Left lung (tissue), 4 donors: ENCODE measurements at regions not wholly inside any gene's neighbourhood (a gene's known extent, or its start where the extent isn't known, plus 50 kb on each side); places are given as distances from the start of the nearest gene placed in this dataset.
"Not testable (repeated sequence)": the region's sequence is repeated elsewhere in the genome, so short reads cannot be mapped to it uniquely, and the experiment has no call there.

ENCODE experiments used
- ATAC-seq: fragments of 200-7000 bp; cut with Tn5 transposase; one replicate; pipeline ENCODE4 v1.9.1; 2020; ENCODE audit warnings: moderate library complexity
- DNase-seq, 4 donors: peaks; one replicate each; pipeline ENCODE4 v3.0.0-alpha.2; 2013 to 2020
- H3K27ac ChIP-seq, 2 donors: fragments of 200-600 bp; sonication (generic) in 1 of 2; one replicate each; pipeline versions ENCODE4 v1.5.0 to v1.8.0; 2020 to 2021
- H3K27me3 ChIP-seq, 2 donors: fragments of 200-600 bp; sonication (generic) in 1 of 2; one replicate each; pipeline versions ENCODE4 v1.5.0 to v1.8.0; 2020 to 2021
- H3K36me3 ChIP-seq, 2 donors: fragments of 200-600 bp; sonication (generic) in 1 of 2; one replicate each; pipeline versions ENCODE4 v1.5.0 to v1.8.0; 2020 to 2021
- H3K4me1 ChIP-seq, 2 donors: fragments of 200-600 bp; one replicate each; pipeline ENCODE4 v1.8.0; 2021
- H3K4me3 ChIP-seq, 2 donors: fragments of 200-600 bp; sonication (generic) in 1 of 2; one replicate each; pipeline versions ENCODE4 v1.5.0 to v1.8.0; 2020 to 2021; ENCODE audit warnings: mild to moderate bottlenecking in 1 of 2
- H3K9me3 ChIP-seq, 2 donors: fragments of 200-600 bp; sonication (generic) in 1 of 2; one replicate each; pipeline versions ENCODE4 v1.5.0 to v1.8.0; 2020 to 2021
- CTCF ChIP-seq, 2 donors: fragments of 200-600 bp; sonication (generic) in 1 of 2; IDR thresholded peaks; one replicate each; pipeline versions ENCODE4 v1.5.0 to v1.8.0; 2021; ENCODE audit warnings: antibody characterized with exemption in 2 of 2
- intact Hi-C, 2 donors: fragments of 100-400 bp; cut with DNase I; formaldehyde crosslinking; loops; one replicate each; pipeline versions ENCODE4 v1.11.2 to v1.14.2; 2022
- donor health status: DM: no; HTN: yes; CAD: no.
- donor health status: DM: no; HTN: no; CAD: no.

- DNase-seq (no peak), ATAC-seq (no peak)
- H3K4me3 ChIP-seq, result no peak overlapping the region
- no peaks in the 10 kb centered on the region for H3K4me1 ChIP-seq
- no peaks in the 10 kb centered on the region for H3K9me3 ChIP-seq
- H3K27ac ChIP-seq, result no peak overlapping the region
- TF ChIP-seq CTCF (IDR thresholded peaks at IDR 0.05), result no peak
- intact Hi-C loops, result no loop called here
- H3K27me3 ChIP-seq, result no peaks in the 10 kb centered on the region
- H3K36me3 ChIP-seq, result no peaks in the 10 kb centered on the region
Measured at GRCh38 chr3:157914882-157915281, 191.3 kb downstream of the SHOX2 start.

DNA sequence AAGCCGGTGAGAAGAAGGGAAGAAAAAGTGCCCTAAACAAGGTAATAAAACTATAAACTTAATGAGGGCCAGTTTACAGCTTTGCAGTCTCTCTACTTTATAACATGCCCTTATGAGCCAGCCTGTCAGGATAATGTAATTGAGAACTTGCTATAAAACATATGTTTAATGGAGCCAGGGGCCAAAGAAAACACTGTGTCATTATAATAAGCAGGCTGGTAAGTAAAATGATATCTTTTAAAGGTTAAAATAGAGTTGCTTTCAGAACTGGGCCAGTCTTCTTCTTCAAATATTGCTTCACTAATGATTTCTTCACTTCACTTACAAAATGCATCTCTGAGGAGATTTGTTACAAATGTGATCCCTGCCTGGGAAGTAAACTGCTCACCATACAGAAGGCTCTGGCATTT lies 192.5 kb downstream of the SHOX2 start:
- no peak for ATAC-seq
- Histone ChIP-seq H3K27me3 (no peaks in the 10 kb centered on the region), H3K9me3 (no peaks in the 10 kb centered on the region), H3K4me3 (no peak overlapping the region), H3K36me3 (no peaks in the 10 kb centered on the region), H3K4me1 (no peaks in the 10 kb centered on the region), H3K27ac (no peak overlapping the region)
- intact Hi-C loops, result no loop called here
- no peak for DNase-seq
- TF ChIP-seq CTCF (IDR thresholded peaks at IDR 0.05), result no peak

DNA sequence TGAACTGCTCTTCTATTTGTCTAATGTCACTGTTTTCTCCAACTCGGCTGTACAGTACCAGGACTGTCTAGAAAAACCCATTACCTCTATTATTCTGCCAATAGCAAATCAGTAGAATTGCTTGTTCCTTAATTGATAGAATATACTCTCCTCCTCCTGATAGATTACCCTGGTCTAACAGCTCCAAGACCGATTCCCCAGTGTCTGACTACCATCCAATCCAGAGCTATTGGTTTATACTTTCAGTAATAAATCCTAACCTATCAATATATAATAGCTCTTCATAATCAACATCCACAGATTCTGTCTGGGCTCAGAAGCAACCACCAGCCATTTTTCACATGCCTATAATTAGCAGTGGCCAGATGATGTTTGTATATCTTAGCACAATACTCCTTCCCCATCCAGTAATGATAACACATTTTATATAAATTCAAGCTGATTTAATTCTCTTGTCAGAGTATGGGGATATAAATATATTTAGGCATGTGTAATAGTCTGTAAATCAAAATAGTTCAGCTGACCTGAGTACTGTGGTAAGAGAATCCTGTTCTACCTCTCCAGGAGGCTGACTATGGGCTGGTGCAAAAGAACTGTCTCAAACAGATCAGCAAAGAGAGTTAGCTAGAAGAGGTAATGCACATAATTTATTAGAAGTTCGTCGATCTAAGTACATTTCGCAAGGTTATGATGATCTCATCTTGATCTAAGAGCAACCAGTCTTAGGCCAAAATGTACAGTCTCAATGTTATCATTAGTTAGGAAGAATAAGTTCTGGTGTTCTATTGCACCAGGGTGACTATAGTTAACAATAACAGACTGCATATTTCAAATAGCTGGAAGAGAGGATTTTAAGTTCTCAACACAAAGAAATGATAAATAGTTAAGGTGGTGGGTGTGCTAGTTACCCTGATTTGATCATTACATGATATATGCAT lies 193.4 kb downstream of the SHOX2 start:
- no peak for TF ChIP-seq CTCF (IDR thresholded peaks at IDR 0.05)
- no peak overlapping the region for H3K4me3 ChIP-seq
- no peak for DNase-seq
- H3K27ac ChIP-seq, result no peak overlapping the region
- ATAC-seq, result no peak
- intact Hi-C loops, result no loop called here
- H3K4me1 ChIP-seq, result no peaks in the 10 kb centered on the region
- H3K9me3 ChIP-seq, result no peaks in the 10 kb centered on the region
- H3K36me3 ChIP-seq, result no peaks in the 10 kb centered on the region
- no peaks in the 10 kb centered on the region for H3K27me3 ChIP-seq

DNA sequence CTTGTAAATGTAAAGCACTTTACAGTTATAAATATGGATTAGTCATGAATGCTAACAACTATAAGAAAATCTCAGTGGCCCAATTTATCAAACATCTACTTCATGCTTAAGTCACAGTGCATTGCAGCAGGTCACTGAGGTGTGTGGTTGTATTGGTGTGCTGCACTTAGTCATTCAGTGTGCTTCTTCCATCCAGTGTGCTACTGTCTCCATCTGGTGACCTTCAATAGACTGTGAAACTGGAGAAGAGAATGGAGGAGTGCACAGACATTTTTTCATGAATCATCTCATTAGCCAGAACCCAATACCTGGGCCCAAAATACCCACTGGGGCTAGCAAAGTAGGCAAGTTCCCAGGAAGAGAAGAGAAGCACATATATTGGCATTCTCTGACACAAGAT lies 199.6 kb downstream of the SHOX2 start:
- Histone ChIP-seq H3K27me3 (no peaks in the 10 kb centered on the region), H3K4me3 (no peak overlapping the region), H3K4me1 (no peaks in the 10 kb centered on the region), H3K27ac (no peak overlapping the region), H3K36me3 (no peaks in the 10 kb centered on the region), H3K9me3 (peaks cover 0 to 15% of the 10 kb centered on the region in 2 donors)
- no peak for TF ChIP-seq CTCF (IDR thresholded peaks at IDR 0.05)
- intact Hi-C loops, result no loop called here
- ATAC-seq (no peak), DNase-seq (no peak)

DNA sequence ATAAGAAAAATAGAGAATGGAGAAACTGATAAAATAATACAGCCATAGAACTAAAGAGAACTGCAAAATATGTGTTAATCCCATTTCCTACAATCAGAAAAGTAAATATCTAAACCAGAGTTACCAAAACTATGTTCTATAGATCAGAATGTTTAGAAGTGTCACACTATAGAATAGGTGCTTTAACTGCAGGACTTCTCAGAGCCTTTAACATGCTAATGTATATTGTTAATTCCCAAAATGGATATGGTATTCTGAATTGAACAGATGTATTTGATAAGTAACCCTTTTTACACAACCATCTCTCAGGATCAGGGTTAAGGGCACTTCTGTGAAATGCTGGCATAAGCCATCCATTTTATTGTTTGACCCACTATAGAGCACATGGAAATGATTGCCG lies 200.3 kb downstream of the SHOX2 start:
- no peaks in the 10 kb centered on the region for H3K36me3 ChIP-seq
- intact Hi-C loops, result no loop called here
- ATAC-seq, result no peak
- no peaks in the 10 kb centered on the region for H3K4me1 ChIP-seq
- DNase-seq, result no peak
- H3K27me3 ChIP-seq, result no peaks in the 10 kb centered on the region
- no peak overlapping the region for H3K27ac ChIP-seq
- no peak for TF ChIP-seq CTCF (IDR thresholded peaks at IDR 0.05)
- peaks cover 0 to 15% of the 10 kb centered on the region in 2 donors for H3K9me3 ChIP-seq
- no peak overlapping the region for H3K4me3 ChIP-seq

DNA sequence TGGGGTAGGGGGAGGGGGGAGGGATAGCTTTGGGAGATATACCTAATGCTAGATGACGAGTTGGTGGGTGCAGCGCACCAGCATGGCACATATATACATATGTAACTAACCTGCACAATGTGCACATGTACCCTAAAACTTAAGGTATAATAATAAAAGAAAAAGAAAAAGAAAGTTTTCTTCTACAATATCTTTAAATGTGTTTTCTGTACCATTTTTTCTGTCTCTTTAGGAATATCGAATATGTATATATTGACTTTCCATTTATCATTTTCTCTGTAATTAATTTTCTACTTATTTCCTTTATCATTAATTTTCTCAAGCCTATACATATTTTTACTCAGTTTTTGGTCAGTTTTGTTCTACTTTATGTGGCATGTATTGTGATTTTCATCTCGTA lies 203.5 kb downstream of the SHOX2 start:
- H3K27me3 ChIP-seq, ATAC-seq, intact Hi-C loops: not testable (repeated sequence)

More for the DNA sequence above, 203.5 kb downstream of the SHOX2 start:
- not testable (repeated sequence) for H3K4me1 ChIP-seq, DNase-seq, H3K36me3 ChIP-seq, H3K27ac ChIP-seq, H3K4me3 ChIP-seq
- H3K9me3 ChIP-seq, result peaks cover 0 to 15% of the 10 kb centered on the region in 2 donors
